ENCODE measurements at regions not wholly inside any gene's neighbourhood (a gene's known extent, or its start where the extent isn't known, plus 50 kb on each side); places are given as distances from the start of the nearest gene placed in this dataset.
"Not testable (repeated sequence)": the region's sequence is repeated elsewhere in the genome, so short reads cannot be mapped to it uniquely, and the experiment has no call there.

GRCh38 chr2:236910781-236911495 is 174.8 kb upstream of the COPS8 start:
- DNase-seq, result no peak

- DNase-seq, result no peak
Observed at GRCh38 chr2:236912326-236913120, 173.2 kb upstream of the COPS8 start.

GRCh38 chr2:236915186-236915585 is 170.5 kb upstream of the COPS8 start:
- no peak for DNase-seq

- DNase-seq, result no peak
Observed at GRCh38 chr2:236915726-236916125, 170.0 kb upstream of the COPS8 start.

- DNase-seq, result no peak
Observed at GRCh38 chr2:236916181-236916580, 169.5 kb upstream of the COPS8 start.

GRCh38 chr2:236916651-236917050 is 169.0 kb upstream of the COPS8 start:
- DNase-seq, result no peak

GRCh38 chr2:236917164-236917563 is 168.5 kb upstream of the COPS8 start:
- no peak for DNase-seq

GRCh38 chr2:236918545-236918944 is 167.1 kb upstream of the COPS8 start:
- DNase-seq, result no peak

- DNase-seq, result no peak
Observed at GRCh38 chr2:236919209-236919608, 166.5 kb upstream of the COPS8 start.

- DNase-seq, result not testable (repeated sequence)
Observed at GRCh38 chr2:236919801-236920379, 165.8 kb upstream of the COPS8 start.

- no peak for DNase-seq
Observed at GRCh38 chr2:236922061-236922460, 163.6 kb upstream of the COPS8 start.

GRCh38 chr2:236928380-236929037 is 157.2 kb upstream of the COPS8 start:
- no peak for DNase-seq

GRCh38 chr2:236932831-236933361 is 152.8 kb upstream of the COPS8 start:
- no peak for DNase-seq

GRCh38 chr2:236934166-236934565 is 151.5 kb upstream of the COPS8 start:
- DNase-seq, result no peak

GRCh38 chr2:236934656-236935055 is 151.0 kb upstream of the COPS8 start:
- DNase-seq, result no peak

- DNase-seq, result no peak
Observed at GRCh38 chr2:236935083-236935482, 150.6 kb upstream of the COPS8 start.

GRCh38 chr2:236935631-236936445 is 149.9 kb upstream of the COPS8 start:
- DNase-seq, result no peak

GRCh38 chr2:236936446-236936940 is 149.2 kb upstream of the COPS8 start:
- no peak for DNase-seq

- DNase-seq, result no peak
Observed at GRCh38 chr2:236938126-236938525, 147.6 kb upstream of the COPS8 start.

- DNase-seq, result no peak
Observed at GRCh38 chr2:236939271-236939670, 146.4 kb upstream of the COPS8 start.

GRCh38 chr2:236939721-236940231 is 145.9 kb upstream of the COPS8 start:
- peak; percentile 74 for DNase-seq

GRCh38 chr2:236940497-236940896 is 145.2 kb upstream of the COPS8 start:
- no peak for DNase-seq
